ENCODE measurements at regions not wholly inside any gene's neighbourhood (a gene's known extent, or its start where the extent isn't known, plus 50 kb on each side); places are given as distances from the start of the nearest gene placed in this dataset.

DNA sequence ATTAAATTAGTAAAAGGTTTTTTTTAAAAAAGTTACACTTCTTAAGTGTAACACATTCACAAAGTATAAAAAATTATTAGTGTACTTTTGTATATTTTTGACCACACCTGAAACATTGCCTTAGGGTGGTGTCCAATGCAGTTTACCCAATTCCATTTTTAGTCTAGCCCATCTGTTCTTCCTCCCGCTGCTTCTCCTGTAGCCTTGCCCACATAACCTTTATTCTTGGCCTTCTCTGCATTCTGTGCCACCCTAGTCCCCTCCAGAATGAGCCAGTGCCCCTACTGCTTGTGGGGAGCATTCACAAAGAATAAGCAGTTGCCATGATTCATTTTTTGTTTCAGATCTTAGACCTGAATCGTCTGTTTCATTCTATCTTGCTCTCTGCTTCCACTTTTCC, 78.4 kb upstream of the MYT1L start:
- ChIA-PET POLR2A (ENCODE audit: unreplicated experiment) (no interaction called here), CTCF (no interaction called here)
- H3K4me3 ChIP-seq = no peak overlapping the region
- 0 out of 2 replicates have a peak, but pooled peaks cover 6% of the 10 kb centered on the region for H3K27me3 ChIP-seq (ENCODE audit: insufficient read depth, low read depth)
- no peaks in the 10 kb centered on the region for H3K79me2 ChIP-seq (ENCODE audit: low read depth)
- no peaks in the 10 kb centered on the region for H4K20me1 ChIP-seq (ENCODE audit: insufficient read depth)
- TF ChIP-seq, protein P1, sequence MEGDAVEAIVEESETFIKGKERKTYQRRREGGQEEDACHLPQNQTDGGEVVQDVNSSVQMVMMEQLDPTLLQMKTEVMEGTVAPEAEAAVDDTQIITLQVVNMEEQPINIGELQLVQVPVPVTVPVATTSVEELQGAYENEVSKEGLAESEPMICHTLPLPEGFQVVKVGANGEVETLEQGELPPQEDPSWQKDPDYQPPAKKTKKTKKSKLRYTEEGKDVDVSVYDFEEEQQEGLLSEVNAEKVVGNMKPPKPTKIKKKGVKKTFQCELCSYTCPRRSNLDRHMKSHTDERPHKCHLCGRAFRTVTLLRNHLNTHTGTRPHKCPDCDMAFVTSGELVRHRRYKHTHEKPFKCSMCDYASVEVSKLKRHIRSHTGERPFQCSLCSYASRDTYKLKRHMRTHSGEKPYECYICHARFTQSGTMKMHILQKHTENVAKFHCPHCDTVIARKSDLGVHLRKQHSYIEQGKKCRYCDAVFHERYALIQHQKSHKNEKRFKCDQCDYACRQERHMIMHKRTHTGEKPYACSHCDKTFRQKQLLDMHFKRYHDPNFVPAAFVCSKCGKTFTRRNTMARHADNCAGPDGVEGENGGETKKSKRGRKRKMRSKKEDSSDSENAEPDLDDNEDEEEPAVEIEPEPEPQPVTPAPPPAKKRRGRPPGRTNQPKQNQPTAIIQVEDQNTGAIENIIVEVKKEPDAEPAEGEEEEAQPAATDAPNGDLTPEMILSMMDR (conservative IDR thresholded peaks at IDR 0.05) = no peak
- TF ChIP-seq EZH2 (IDR thresholded peaks at IDR 0.05; ENCODE audit: low read depth) = no peak
- no peaks in the 10 kb centered on the region for H3K9me2 ChIP-seq (ENCODE audit: insufficient read depth)
- BruUV-seq (replicated peaks) = no TSS peak
- H2AFZ ChIP-seq = no peak overlapping the region
- no peaks in the 10 kb centered on the region for H3F3A ChIP-seq (ENCODE audit: insufficient read depth, low read depth)
- DNase-seq = no peak
- no peaks in the 10 kb centered on the region for H3K4me1 ChIP-seq (replicated peaks; ENCODE audit: insufficient read depth)
- H3K36me3 ChIP-seq (ENCODE audit: low read depth) = no peaks in the 10 kb centered on the region
- intact Hi-C loops (cut with micrococcal nuclease; ENCODE audit: unreplicated experiment) = no loop called here
- 0 out of 2 replicates have a peak, but pooled peaks cover 8% of the 10 kb centered on the region for H3K9me3 ChIP-seq (ENCODE audit: insufficient read depth, low read depth)
- H3K27ac ChIP-seq = no peak overlapping the region
- no peak overlapping the region for H3K4me2 ChIP-seq

DNA sequence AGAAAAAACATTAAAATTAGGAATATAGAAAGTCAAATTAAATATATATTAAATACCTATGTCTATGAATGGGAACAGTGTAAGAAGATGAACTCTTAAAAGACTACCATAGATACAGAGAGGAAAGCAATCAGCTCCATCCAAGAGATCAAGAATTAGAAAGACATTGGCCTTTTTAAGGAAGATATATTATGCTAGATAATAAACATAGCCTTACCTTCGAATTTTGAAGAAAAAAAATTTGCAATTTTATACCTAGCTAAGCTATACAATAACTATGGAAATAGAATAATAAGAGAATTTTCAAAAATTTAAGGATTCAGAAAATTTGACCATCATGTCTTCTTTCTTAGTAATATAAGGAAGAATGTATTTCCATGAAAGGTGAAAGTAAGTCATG, 74.7 kb upstream of the MYT1L start:
- Histone ChIP-seq H3K4me1 (replicated peaks; ENCODE audit: insufficient read depth) (no peaks in the 10 kb centered on the region), H3K9me3 (ENCODE audit: insufficient read depth, low read depth) (0 out of 2 replicates have a peak, but pooled peaks cover 8% of the 10 kb centered on the region), H2AFZ (no peak overlapping the region), H4K20me1 (ENCODE audit: insufficient read depth) (no peaks in the 10 kb centered on the region), H3K27ac (no peak overlapping the region), H3K79me2 (ENCODE audit: low read depth) (no peaks in the 10 kb centered on the region), H3K9me2 (ENCODE audit: insufficient read depth) (no peaks in the 10 kb centered on the region), H3K36me3 (ENCODE audit: low read depth) (no peaks in the 10 kb centered on the region), H3F3A (ENCODE audit: insufficient read depth, low read depth) (no peaks in the 10 kb centered on the region), H3K27me3 (ENCODE audit: insufficient read depth, low read depth) (peaks cover 12% of the 10 kb centered on the region), H3K4me2 (no peak overlapping the region), H3K4me3 (no peak overlapping the region)
- no peak for TF ChIP-seq EZH2 (IDR thresholded peaks at IDR 0.05; ENCODE audit: low read depth)
- TF ChIP-seq, protein P1 (conservative IDR thresholded peaks at IDR 0.05) = no peak
- POLR2A ChIA-PET (ENCODE audit: unreplicated experiment) = no interaction called here
- DNase-seq = no peak
- CTCF ChIA-PET = no interaction called here
- no TSS peak for BruUV-seq (replicated peaks)
- intact Hi-C loops (cut with micrococcal nuclease; ENCODE audit: unreplicated experiment) = no loop called here

GRCh38 chr2:2400286-2401038, 69.4 kb upstream of the MYT1L start:
- H3K9me2 ChIP-seq (ENCODE audit: insufficient read depth) = no peaks in the 10 kb centered on the region
- intact Hi-C loops (cut with micrococcal nuclease; ENCODE audit: unreplicated experiment) = no loop called here
- H2AFZ ChIP-seq = no peak overlapping the region
- ChIA-PET POLR2A (ENCODE audit: unreplicated experiment) (no interaction called here), CTCF (no interaction called here)
- DNase-seq = no peak
- H3K36me3 ChIP-seq (ENCODE audit: low read depth) = no peaks in the 10 kb centered on the region
- H3K4me2 ChIP-seq = no peak overlapping the region
- H3K27ac ChIP-seq = no peak overlapping the region
- H3K27me3 ChIP-seq (ENCODE audit: insufficient read depth, low read depth) = peaks cover 44% of the 10 kb centered on the region
- TF ChIP-seq EZH2 (IDR thresholded peaks at IDR 0.05; ENCODE audit: low read depth) = no peak
- TF ChIP-seq, protein P1 (conservative IDR thresholded peaks at IDR 0.05) = no peak
- no peaks in the 10 kb centered on the region for H3K9me3 ChIP-seq (ENCODE audit: insufficient read depth, low read depth)
- no peaks in the 10 kb centered on the region for H3K4me1 ChIP-seq (replicated peaks; ENCODE audit: insufficient read depth)
- H3F3A ChIP-seq (ENCODE audit: insufficient read depth, low read depth) = no peaks in the 10 kb centered on the region
- no peak overlapping the region for H3K4me3 ChIP-seq
- H4K20me1 ChIP-seq (ENCODE audit: insufficient read depth) = no peaks in the 10 kb centered on the region
- no TSS peak for BruUV-seq (replicated peaks)
- no peaks in the 10 kb centered on the region for H3K79me2 ChIP-seq (ENCODE audit: low read depth)

Measured in PC-9 (cell line).